ENCODE measurements at regions not wholly inside any gene's neighbourhood (a gene's known extent, or its start where the extent isn't known, plus 50 kb on each side); places are given as distances from the start of the nearest gene placed in this dataset.

DNA sequence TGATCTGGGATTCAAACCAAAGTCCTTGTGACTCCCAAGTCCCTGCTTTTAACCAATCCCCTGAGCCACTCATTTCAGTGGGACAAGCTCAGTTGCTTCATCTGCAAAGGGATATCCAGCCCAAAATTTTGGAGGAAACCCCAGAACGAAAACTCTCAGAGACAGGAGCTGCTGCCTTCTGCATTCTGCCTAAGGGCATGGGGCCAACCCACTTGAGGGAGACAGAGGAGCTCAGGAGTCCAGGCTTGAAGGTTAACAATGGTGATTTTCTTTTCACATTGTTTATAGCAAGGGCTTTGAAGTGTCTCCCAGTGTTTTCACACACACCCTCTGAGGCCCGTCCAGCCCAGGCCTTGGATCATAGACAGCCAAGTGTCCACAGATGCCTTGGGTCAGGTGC, 148.1 kb upstream of the CTTNBP2NL start:
- no peak for DNase-seq (ENCODE audit: low read depth, low spot score)
- in situ Hi-C loops (cut with HindIII; ENCODE audit: low pct_unique_long_range_greater_than_20kb, low sequenced_read_pairs) = no loop called here

DNA sequence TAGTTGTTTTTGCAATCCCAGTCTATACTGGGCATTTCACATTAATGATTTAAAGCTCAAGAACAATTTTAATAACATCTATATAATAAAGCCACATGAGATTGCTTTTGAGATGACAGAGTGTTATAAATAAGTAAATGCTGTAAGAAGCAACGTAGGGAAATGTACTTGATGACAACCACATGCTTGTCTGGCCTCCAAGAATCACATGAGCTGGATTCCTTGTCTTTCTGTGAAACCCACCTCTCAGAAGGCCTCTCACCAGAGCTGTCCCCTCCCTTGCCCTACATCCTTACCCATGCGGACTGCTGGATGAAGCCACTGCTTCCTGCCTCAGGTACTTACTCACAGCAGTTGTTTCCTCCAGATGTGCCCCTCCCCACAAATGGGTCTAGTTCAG, 145.1 kb upstream of the CTTNBP2NL start:
- in situ Hi-C loops (cut with HindIII; ENCODE audit: low pct_unique_long_range_greater_than_20kb, low sequenced_read_pairs) = no loop called here
- no peak for DNase-seq (ENCODE audit: low read depth, low spot score)

DNA sequence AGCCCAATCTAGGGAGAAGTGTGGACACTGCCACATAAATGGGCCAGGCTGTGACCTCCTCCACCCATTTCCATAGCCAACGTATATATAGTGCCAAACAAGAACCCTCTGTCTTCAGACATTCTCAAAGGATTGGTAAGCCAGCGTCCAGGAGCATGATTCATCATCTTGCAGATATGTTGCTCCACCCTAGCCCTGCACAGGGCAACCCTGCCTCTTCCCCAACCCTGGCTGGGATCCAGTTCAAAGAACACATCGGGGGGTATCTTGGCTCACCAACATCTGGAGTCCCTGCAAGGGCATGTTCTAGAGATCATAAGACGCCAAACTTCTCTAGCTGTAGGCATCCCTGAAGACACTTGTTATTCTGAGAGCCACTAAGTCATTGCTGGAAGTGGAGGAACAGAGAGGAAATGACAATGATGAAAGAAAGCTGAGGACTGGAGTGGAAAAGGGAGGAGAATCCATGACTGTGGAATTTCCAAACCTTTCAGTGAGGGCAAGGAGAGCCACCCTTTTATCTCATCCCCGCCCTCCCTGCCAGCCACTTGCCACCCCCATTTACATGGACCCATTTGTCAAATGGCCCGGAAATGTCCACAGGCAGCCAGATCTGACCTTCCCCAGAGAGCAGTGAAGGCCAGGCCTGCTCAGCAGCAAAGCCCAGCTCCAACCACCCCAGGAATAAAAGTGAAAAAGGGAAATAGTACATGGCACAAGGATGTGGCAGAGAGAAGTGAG, 144.1 kb upstream of the CTTNBP2NL start:
- in situ Hi-C loops (cut with HindIII; ENCODE audit: low pct_unique_long_range_greater_than_20kb, low sequenced_read_pairs) = no loop called here
- peak; percentile 25 for DNase-seq (ENCODE audit: low read depth, low spot score)

DNA sequence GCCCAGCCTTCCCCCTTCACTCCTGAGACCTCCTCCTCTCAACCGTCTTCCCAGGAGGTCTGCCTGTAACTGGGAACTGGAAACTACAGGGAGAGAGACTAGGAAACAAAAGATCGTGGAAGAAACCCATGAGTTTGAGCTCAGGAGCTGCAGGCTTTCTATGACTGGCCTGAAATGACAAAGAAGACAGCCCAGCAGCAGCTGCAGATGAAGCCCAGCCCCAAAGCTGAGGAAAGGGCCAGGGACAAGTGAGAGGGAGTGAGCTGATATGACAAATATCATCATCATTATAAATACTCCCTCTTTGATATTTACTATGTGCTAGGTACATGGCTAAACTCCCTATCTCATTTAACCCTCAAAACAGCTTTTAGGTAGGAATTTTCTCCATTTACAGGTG, 142.6 kb upstream of the CTTNBP2NL start:
- DNase-seq (ENCODE audit: low read depth, low spot score) = no peak
- in situ Hi-C loops (cut with HindIII; ENCODE audit: low pct_unique_long_range_greater_than_20kb, low sequenced_read_pairs) = no loop called here

DNA sequence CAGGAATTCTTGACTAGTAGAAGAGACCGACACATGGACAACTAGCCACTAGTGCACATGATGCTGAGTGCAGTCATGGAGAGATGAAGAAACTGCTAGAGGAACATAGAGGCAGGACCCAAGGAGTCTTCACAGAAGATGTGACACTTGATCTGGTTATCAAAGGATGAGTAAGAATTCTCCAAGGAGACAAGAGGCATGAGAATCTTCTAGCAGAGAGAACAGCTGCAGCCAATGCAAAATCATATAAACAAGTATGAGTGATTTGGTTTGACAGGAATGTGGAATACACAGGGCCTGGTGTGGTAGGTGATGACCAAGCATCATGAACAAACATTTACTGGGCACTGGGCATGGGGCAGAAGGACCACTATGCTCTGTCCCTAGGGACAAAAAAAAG, 140.9 kb upstream of the CTTNBP2NL start:
- in situ Hi-C loops (cut with HindIII; ENCODE audit: low pct_unique_long_range_greater_than_20kb, low sequenced_read_pairs) = no loop called here
- no peak for DNase-seq (ENCODE audit: low read depth, low spot score)

DNA sequence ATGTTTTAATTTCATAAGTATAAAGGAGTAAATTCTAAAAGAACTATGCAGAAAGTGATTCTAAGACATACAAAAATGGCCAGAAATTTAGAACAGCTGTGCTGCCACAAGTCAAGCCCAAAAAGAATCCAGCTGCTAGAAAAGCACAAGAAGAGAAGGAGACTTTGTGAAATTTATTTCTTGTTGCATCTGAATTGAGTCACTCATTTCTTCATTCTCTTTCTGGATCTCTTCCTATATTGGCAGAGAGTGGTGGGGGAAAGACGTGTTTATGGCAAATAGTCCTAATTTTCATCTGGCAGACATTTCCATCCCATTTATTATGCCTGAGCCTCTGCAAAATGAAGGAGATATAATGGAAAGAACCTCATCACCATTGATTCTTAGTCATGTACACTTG, 139.6 kb upstream of the CTTNBP2NL start:
- in situ Hi-C loops (cut with HindIII; ENCODE audit: low pct_unique_long_range_greater_than_20kb, low sequenced_read_pairs) = no loop called here
- DNase-seq (ENCODE audit: low read depth, low spot score) = no peak

DNA sequence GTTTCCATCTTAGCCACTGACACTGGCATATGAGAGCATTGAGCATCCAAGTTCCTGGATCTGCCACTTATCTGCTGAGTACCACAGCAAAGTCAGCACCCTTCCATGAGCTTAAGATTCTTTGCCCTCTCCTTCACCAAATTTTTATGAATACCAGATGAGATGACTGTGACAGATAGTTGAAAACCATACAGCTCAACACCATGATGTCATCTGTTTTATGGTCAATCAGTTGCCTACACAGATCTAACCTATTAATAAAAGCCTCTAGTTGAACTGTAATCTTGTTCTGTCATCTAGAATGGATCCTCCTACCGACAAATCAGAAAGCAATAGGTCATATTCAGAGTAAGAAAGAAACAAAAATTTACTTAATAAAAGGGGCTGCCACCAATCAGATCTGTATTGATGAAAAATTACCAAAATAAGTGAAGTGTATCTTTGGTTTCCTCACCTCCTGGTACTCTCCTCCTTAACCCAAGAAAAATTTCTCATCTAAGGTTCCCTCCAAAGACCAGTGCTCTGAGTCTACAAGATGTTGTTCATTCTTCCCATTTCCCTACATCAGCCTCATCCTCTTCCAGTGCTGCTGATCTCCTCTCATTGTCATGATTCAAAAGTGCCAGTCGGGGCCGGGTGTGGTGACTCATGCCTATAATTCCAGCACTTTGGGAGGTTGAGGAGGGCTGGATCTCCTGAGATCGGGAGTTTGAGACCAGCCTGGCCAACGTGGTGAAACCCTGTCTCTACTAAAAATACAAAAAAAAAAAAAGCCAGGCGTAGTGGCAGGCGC, 138.8 kb upstream of the CTTNBP2NL start:
- in situ Hi-C loops (cut with HindIII; ENCODE audit: low pct_unique_long_range_greater_than_20kb, low sequenced_read_pairs) = no loop called here
- no peak for DNase-seq (ENCODE audit: low read depth, low spot score)

DNA sequence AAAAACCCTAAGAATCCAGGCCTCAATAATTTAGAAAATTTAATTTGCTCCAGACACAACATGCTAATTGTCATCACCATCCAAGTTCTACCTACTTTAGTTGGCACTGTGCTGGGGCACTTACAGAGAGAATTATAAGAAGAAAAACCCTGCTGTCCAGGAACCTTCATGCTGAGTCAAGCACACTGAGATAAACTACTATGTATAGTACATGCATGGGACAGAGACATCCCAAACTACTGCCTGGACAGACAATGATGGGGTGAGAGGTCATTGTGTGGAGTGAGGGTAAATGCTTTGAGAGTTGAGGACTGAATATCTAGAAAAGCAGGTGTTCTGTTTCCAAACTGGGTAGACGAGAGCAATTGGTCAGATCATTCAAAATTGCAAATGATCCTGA, 135.3 kb upstream of the CTTNBP2NL start:
- in situ Hi-C loops (cut with HindIII; ENCODE audit: low pct_unique_long_range_greater_than_20kb, low sequenced_read_pairs) = no loop called here

DNA sequence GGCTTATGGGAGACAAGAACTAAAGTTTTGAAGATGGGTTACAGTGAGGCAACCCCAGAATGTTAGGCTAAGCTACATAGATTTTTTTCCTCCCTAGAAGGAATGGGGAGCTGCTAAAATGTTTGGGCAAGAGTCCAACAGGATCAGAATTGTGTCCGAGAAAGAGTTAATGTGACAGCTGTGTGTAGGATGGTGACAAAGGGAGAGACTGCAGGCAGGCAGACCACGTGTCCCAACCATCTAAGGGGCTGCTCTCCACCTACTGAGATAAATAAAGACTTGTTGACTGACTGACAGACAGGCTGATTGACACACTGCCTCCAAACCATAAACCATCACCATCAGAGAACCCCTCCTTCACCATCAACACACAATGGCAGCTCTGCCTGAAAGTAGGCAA, 133.7 kb upstream of the CTTNBP2NL start:
- no peak for DNase-seq (ENCODE audit: low read depth, low spot score)
- in situ Hi-C loops (cut with HindIII; ENCODE audit: low pct_unique_long_range_greater_than_20kb, low sequenced_read_pairs) = no loop called here

More for the DNA sequence above, 135.3 kb upstream of the CTTNBP2NL start:
- no peak for DNase-seq (ENCODE audit: low read depth, low spot score)

DNA sequence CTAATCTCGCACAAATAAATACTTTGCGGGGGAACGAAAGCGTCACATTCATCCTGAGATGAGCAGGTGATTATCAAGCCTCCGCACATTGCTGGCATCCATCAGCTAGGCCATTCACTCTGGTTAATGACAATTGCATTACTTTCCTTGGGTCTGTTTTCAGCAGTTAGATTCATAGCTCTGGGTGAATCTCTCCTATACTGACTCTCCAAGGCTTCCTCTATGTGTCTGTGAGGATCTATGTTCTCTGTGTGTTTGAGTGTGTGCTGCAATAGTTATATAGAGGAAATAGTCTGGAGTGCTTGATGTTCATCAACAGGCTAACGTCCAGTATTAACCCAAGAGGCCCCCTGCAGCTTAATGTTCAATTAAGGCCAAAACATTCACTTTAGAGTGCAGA, 133.0 kb upstream of the CTTNBP2NL start:
- in situ Hi-C loops (cut with HindIII; ENCODE audit: low pct_unique_long_range_greater_than_20kb, low sequenced_read_pairs) = no loop called here
- no peak for DNase-seq (ENCODE audit: low read depth, low spot score)

DNA sequence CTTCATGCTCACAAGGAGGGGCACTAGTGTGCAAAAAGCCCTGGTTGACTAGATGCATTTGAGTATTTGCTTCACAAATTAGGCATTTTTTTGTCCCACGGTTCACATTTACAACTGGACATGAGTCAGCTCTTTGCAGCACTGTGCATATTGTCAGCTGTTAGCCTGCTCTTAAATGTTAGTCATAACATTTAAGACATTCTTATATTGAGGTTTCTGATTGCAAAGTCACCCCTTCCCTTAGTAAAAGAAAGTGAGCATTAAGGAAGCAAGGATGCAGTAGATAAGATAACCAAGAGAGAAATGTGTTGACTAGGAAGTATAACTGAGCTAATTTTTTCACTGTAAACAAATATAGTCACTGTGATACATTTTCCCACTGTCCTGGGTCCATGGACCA, 132.6 kb upstream of the CTTNBP2NL start:
- in situ Hi-C loops (cut with HindIII; ENCODE audit: low pct_unique_long_range_greater_than_20kb, low sequenced_read_pairs) = no loop called here
- DNase-seq (ENCODE audit: low read depth, low spot score) = no peak

DNA sequence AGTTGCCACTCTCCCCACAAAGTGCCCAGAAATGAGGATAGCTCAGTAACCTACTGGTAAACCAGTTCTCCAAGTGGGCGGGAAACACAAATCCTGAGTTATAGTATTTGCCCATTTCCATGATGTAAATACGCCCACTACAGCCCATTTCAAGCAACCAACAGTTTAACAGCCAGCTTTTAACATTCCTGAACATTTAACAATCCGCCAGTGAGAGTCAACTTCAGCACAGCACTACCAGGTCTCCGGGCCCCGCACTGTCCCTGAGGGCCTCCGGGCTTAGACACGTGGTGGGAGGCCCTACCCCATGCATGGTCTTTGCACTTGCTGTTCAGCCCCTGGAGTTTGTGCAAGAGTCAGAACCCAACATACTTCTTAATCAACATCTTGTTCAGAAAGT, 132.0 kb upstream of the CTTNBP2NL start:
- in situ Hi-C loops (cut with HindIII; ENCODE audit: low pct_unique_long_range_greater_than_20kb, low sequenced_read_pairs) = no loop called here
- DNase-seq (ENCODE audit: low read depth, low spot score) = no peak

DNA sequence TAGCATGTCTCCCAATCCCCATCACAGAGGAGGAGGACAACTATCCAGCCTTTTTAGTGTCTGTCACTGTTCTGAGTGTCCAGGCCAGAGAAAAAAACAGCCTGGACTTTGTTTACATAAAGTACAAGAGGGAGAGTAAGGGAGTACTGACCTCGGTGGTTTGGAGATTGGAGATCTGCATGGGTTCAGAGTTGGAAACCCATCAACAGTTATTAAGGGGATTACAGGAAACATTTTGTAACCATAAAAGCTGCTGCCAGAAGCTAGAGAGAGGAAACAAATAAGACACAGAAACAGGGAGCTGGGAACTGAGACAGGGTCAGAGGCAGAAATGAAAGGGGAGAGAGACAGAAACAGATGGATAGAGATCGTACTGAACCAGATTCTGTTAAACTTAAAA, 131.5 kb upstream of the CTTNBP2NL start:
- DNase-seq (ENCODE audit: low read depth, low spot score) = no peak
- in situ Hi-C loops (cut with HindIII; ENCODE audit: low pct_unique_long_range_greater_than_20kb, low sequenced_read_pairs) = no loop called here

DNA sequence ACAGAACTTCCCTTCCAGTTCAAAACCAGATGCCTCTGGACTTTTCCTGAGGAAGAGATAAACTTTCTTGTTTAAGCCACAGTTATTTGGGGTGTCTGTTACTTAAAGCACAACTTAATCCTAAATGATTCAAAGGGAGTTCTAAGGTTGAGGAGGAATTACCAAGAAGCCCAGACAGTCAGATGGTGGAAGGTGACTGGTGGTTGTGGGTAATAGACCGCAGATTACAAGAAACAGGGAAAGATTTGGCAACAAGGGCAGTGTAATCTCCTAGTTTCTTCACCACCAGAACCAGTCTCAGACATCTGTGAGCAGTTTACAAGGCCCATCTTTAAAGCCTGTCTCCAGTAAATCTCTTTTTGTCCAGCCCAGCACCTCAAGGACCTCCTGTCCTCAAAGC, 130.1 kb upstream of the CTTNBP2NL start:
- in situ Hi-C loops (cut with HindIII; ENCODE audit: low pct_unique_long_range_greater_than_20kb, low sequenced_read_pairs) = no loop called here
- DNase-seq (ENCODE audit: low read depth, low spot score) = no peak

DNA sequence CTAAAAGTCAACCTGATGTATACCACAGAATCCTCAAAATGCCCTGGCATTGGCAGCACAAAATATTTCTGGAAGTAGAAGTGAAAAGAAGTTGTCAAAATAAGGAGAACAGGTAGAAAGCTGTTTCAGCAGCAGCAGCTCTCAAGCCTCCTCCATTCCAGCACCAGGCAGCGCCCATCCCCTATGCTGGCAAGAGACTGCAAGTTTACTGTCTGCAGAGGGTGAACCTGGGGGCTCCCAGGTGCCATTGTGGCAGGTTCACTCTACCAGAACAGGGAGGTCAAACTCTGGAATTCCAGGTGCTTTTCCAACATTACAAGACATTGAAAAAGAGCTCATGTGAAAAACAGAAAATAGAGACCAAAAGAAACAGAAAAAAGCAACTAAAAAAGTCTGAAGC, 128.8 kb upstream of the CTTNBP2NL start:
- in situ Hi-C loops (cut with HindIII; ENCODE audit: low pct_unique_long_range_greater_than_20kb, low sequenced_read_pairs) = no loop called here

DNA sequence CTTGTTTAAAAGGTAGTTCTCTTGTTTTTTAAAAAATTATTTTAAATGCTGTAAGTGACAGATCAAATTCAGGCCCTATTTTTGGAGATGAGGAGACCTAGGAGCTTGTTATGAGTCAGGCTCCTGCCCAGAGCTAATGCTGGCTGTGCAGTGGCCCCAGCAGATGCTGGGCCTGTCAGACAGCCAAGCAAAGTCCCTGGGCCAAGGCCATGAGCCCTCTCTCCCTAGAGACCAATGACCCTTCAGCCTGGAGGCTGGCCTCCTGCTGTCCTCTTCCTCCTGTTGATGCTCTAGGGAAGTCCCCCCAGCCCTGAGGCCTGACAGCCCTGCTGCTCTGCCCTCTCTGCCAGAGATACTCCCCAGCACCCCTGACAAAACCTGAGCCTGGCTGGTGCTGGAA, 128.1 kb upstream of the CTTNBP2NL start:
- in situ Hi-C loops (cut with HindIII; ENCODE audit: low pct_unique_long_range_greater_than_20kb, low sequenced_read_pairs) = no loop called here

More for the DNA sequence above, 128.8 kb upstream of the CTTNBP2NL start:
- no peak for DNase-seq (ENCODE audit: low read depth, low spot score)

DNA sequence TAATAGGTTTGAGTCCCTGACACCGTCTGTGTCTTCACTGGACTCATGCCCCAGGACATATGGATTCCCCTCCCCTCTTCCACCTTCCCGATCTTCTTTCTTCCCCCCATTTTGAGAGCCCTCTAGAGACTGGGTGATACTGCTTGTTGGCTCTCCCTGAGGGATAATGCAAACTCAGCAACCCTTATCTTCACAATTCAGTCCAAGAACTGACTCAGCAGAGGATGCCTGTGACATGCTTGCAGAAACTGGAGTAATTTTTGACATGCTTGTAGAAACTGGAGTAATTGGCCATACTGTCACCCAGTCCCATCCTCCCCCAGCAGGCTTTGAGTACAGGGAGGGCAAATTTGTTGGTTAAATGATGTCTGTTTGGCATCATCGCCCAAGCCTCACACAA, 127.6 kb upstream of the CTTNBP2NL start:
- in situ Hi-C loops (cut with HindIII; ENCODE audit: low pct_unique_long_range_greater_than_20kb, low sequenced_read_pairs) = no loop called here
- no peak for DNase-seq (ENCODE audit: low read depth, low spot score)

More for the DNA sequence above, 128.1 kb upstream of the CTTNBP2NL start:
- DNase-seq (ENCODE audit: low read depth, low spot score) = no peak

DNA sequence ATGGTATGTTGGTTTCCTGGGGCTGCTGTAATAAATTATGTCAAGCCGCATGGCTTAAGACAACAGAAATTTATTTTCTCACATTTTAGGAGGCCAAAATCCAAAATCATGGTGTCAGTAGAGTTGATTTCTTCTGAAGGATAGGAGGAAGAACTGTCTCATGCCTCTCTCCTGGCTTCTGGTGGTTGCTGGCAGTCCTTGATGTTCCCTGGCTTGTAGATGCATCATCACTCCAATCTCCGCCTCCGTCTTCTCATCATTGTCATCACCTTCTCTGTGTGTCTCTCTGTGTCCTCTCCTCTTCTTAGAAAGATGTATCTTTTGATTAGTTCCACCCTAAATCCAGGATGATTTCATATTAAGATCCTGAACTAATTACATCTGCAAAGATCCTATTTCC, 124.7 kb upstream of the CTTNBP2NL start:
- in situ Hi-C loops (cut with HindIII; ENCODE audit: low pct_unique_long_range_greater_than_20kb, low sequenced_read_pairs) = no loop called here
- DNase-seq (ENCODE audit: low read depth, low spot score) = no peak

DNA sequence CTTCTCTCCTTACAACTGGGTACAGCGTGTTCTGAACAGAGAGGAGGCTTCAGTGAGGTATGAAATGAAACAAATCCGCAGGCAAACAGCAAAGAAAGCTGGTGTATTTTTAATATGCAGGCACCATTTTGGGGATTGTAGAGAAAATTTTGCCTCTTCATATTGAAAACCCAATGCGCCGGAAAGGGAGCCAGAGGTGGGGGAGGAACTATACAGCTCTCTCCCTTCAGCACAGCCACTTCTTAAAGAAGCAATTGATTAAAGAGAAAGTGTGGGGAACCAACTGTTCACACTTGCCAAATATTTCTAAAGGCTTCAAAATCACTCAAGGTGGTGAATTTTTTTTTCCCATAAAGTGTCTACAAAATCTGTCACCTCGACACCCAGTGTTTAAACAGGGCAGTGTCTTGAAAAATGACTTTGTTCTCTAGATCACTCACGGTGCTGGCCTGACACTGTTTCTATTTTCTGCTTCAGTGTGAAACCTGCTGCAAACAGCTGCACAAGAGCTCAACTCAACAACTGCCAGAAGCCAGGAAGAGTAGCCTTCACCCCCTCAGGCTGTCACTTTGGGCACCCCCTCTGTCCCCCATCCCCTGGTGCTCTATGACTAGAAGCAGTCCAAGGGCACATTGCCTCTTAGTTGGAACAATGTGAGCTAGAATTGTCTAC, 123.8 kb upstream of the CTTNBP2NL start:
- in situ Hi-C loops (cut with HindIII; ENCODE audit: low pct_unique_long_range_greater_than_20kb, low sequenced_read_pairs) = no loop called here
- DNase-seq (ENCODE audit: low read depth, low spot score) = no peak

Data from SK-MEL-5 (cell line).